Lower leg skin (tissue), 3 donors: ENCODE measurements at regions not wholly inside any gene's neighbourhood (a gene's known extent, or its start where the extent isn't known, plus 50 kb on each side); places are given as distances from the start of the nearest gene placed in this dataset.

Source experiments
- POLR2A ChIP-seq, 2 donors: fragments of 450-650 bp; IDR thresholded peaks; one replicate each; pipeline ENCODE4 v1.6.1; 2016 to 2017; ENCODE audit warnings: antibody characterized with exemption in 2 of 2, mild to moderate bottlenecking in 1 of 2, moderate library complexity in 1 of 2
- TF ChIP-seq, protein P1 (sequence below), 3 donors: fragments of 450-650 bp; IDR thresholded peaks; one replicate each; pipeline ENCODE4 v1.5.1; 2016; ENCODE audit warnings: antibody characterized with exemption in 3 of 3, mild to moderate bottlenecking in 3 of 3, moderate library complexity in 2 of 3

DNA sequence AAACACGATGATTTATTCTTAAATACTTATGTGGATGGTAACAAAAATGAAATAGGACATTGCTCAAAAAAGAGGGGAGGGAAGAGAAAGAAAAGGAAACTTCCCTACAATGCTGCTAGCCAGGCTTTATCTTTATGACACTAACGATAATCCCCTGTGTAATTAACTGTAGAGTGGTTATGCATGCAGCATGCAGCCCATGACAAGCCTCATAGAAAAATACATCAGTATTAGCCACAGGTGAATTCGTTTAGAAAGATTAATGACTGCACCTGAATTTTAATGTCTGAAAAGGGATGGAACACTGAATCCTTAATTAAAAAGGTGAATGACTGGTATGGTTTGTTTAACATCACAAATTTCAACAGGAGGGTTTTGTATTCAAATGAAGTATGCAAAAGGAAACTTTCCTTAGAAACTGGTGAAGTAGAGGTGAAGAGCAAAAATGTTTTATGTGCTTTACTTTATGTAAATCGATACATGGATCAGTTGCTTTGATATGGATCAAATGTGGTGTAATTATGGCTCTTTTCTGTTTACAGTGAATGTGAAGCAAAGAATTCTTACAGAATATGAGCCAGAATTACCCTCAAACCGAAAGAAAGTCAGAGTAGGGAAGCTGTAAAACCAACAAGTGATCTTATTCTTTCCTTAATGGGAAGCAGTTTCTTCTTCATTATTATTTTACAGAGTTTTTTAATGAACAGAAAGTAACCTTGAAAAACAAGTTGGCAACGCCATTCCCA lies 569.6 kb upstream of the ADGRL2 start:
- TF ChIP-seq, protein P1, sequence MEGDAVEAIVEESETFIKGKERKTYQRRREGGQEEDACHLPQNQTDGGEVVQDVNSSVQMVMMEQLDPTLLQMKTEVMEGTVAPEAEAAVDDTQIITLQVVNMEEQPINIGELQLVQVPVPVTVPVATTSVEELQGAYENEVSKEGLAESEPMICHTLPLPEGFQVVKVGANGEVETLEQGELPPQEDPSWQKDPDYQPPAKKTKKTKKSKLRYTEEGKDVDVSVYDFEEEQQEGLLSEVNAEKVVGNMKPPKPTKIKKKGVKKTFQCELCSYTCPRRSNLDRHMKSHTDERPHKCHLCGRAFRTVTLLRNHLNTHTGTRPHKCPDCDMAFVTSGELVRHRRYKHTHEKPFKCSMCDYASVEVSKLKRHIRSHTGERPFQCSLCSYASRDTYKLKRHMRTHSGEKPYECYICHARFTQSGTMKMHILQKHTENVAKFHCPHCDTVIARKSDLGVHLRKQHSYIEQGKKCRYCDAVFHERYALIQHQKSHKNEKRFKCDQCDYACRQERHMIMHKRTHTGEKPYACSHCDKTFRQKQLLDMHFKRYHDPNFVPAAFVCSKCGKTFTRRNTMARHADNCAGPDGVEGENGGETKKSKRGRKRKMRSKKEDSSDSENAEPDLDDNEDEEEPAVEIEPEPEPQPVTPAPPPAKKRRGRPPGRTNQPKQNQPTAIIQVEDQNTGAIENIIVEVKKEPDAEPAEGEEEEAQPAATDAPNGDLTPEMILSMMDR (IDR thresholded peaks at IDR 0.05) = no peak
- no peak for TF ChIP-seq POLR2A (IDR thresholded peaks at IDR 0.05)
